OCI-LY7 (cell line): ENCODE measurements at regions not wholly inside any gene's neighbourhood (a gene's known extent, or its start where the extent isn't known, plus 50 kb on each side); places are given as distances from the start of the nearest gene placed in this dataset.

Experiments
- BruUV-seq: library from RNA; stranded (reverse); fragments of 400-500 nt; replicated peaks from 2 replicates; lab custom pipeline; 2021; lab: Mats Ljungman, UMichigan
- CTCF ChIA-PET: fragments of 300-600 bp; sonication (Branson Sonifier 250); formaldehyde crosslinking; loops from one replicate; lab custom pipeline; 2022; ENCODE audit warnings: antibody characterized with exemption; ENCODE audit not compliant: unreplicated experiment; lab: Charles Lee
- POLR2A ChIA-PET: fragments of 300-600 bp; sonication (Branson Sonifier 250); formaldehyde crosslinking; loops from one replicate; lab custom pipeline; 2022; ENCODE audit warnings: antibody characterized with exemption; lab: Charles Lee
- DNase-seq: peaks from one replicate; pipeline ENCODE4 v3.0.0-alpha.2; 2015; ENCODE audit warnings: low spot score
- H2AFZ ChIP-seq: fragments of 200-600 bp; sonication (generic), shearing (Covaris generic); 2 replicates; pipeline ENCODE4 v1.6.1; 2014; ENCODE audit warnings: mild to moderate bottlenecking, antibody characterized with exemption, low read length, moderate library complexity
- H3K27ac ChIP-seq: fragments of 200-600 bp; sonication (generic); 2 replicates; pipeline ENCODE4 v1.5.1; 2014; ENCODE audit warnings: mixed run types, low read depth, mild to moderate bottlenecking, moderate library complexity, low read length, inconsistent platforms; ENCODE audit not compliant: poor library complexity, severe bottlenecking
- H3K36me3 ChIP-seq: fragments of 200-600 bp; sonication (generic); 2 replicates; pipeline ENCODE4 v1.6.1; 2014; ENCODE audit warnings: mild to moderate bottlenecking, antibody characterized with exemption, low read length, moderate library complexity, mixed read lengths; ENCODE audit not compliant: insufficient read depth
- H3K4me1 ChIP-seq: fragments of 200-600 bp; sonication (generic); 2 replicates; pipeline ENCODE4 v1.5.1; 2014; ENCODE audit warnings: mild to moderate bottlenecking, low read length; ENCODE audit not compliant: insufficient read depth, poor library complexity, severe bottlenecking
- H3K4me2 ChIP-seq: fragments of 200-600 bp; sonication (generic); 2 replicates; pipeline ENCODE4 v1.6.1; 2014; ENCODE audit warnings: mild to moderate bottlenecking, low read length
- H3K4me3 ChIP-seq: fragments of 200-600 bp; sonication (generic); 2 replicates; pipeline ENCODE4 v1.5.1; 2014; ENCODE audit warnings: mild to moderate bottlenecking, low read depth, low read length; ENCODE audit not compliant: poor library complexity, severe bottlenecking
- H3K79me2 ChIP-seq: fragments of 200-600 bp; sonication (generic); 2 replicates; pipeline ENCODE4 v1.6.1; 2016; ENCODE audit warnings: low read depth, mild to moderate bottlenecking, low read length, moderate library complexity, mixed read lengths; ENCODE audit not compliant: insufficient read depth
- H3K9me2 ChIP-seq: fragments of 200-600 bp; sonication (generic); 2 replicates; pipeline ENCODE4 v1.6.1; 2016; ENCODE audit warnings: mild to moderate bottlenecking, low read length, mixed read lengths; ENCODE audit not compliant: insufficient read depth
- H3K9me3 ChIP-seq: fragments of 200-600 bp; sonication (generic); 2 replicates; pipeline ENCODE4 v1.6.1; 2014; ENCODE audit warnings: mild to moderate bottlenecking, mixed run types, low read length, mixed read lengths
- H4K20me1 ChIP-seq: fragments of 200-600 bp; sonication (generic); 2 replicates; pipeline ENCODE4 v1.6.1; 2014; ENCODE audit warnings: mild to moderate bottlenecking, antibody characterized with exemption, low read length, moderate library complexity, mixed read lengths; ENCODE audit not compliant: insufficient read depth
- CTCF ChIP-seq: fragments of 200-600 bp; sonication (generic); conservative IDR thresholded peaks from 2 replicates; pipeline ENCODE4 v1.5.1; 2014; ENCODE audit warnings: mild to moderate bottlenecking, antibody characterized with exemption, low read length, moderate library complexity, mixed read lengths
- EZH2phosphoT487 ChIP-seq: fragments of 200-600 bp; sonication (generic); IDR thresholded peaks from 2 replicates; pipeline ENCODE4 v1.6.1; 2018; ENCODE audit warnings: low read depth, borderline replicate concordance, mild to moderate bottlenecking, mixed run types, antibody characterized with exemption, low read length, moderate library complexity, mixed read lengths
- intact Hi-C: fragments of 100-400 bp; cut with micrococcal nuclease; formaldehyde crosslinking; loops from one replicate; pipeline ENCODE4 v1.10.0; 2022; ENCODE audit not compliant: unreplicated experiment

GRCh38 chr2:67782443-67782842 lies 280.4 kb downstream of the C1D start:
- no peak overlapping the region for H3K4me2 ChIP-seq
- no peaks in the 10 kb centered on the region for H3K79me2 ChIP-seq
- no peak overlapping the region for H2AFZ ChIP-seq
- no peaks in the 10 kb centered on the region for H3K4me1 ChIP-seq
- no TSS peak for BruUV-seq
- ChIA-PET CTCF (no interaction called here), POLR2A (interaction anchor here (0.7 to 1.0 kb wide), 2 partner anchors 37 to 1034 kb away, joined by 3 read pairs; no protein-coding TSS in a partner anchor)
- no peaks in the 10 kb centered on the region for H4K20me1 ChIP-seq
- H3K9me3 ChIP-seq, result no peaks in the 10 kb centered on the region
- intact Hi-C loops, result no loop called here
- no peak for DNase-seq
- no peaks in the 10 kb centered on the region for H3K36me3 ChIP-seq
- H3K9me2 ChIP-seq, result no peaks in the 10 kb centered on the region
- H3K4me3 ChIP-seq, result no peak overlapping the region
- no peak for TF ChIP-seq EZH2phosphoT487
- no peak for TF ChIP-seq CTCF
- no peak overlapping the region for H3K27ac ChIP-seq

GRCh38 chr2:67783026-67783425 lies 279.8 kb downstream of the C1D start:
- H3K79me2 ChIP-seq, result no peaks in the 10 kb centered on the region
- no peaks in the 10 kb centered on the region for H3K4me1 ChIP-seq
- DNase-seq, result no peak
- no peaks in the 10 kb centered on the region for H4K20me1 ChIP-seq
- no peak overlapping the region for H3K4me2 ChIP-seq
- TF ChIP-seq EZH2phosphoT487 (no peak), CTCF (no peak)
- no TSS peak for BruUV-seq
- H2AFZ ChIP-seq, result no peak overlapping the region
- H3K9me3 ChIP-seq, result no peaks in the 10 kb centered on the region
- H3K27ac ChIP-seq, result no peak overlapping the region
- POLR2A ChIA-PET, result interaction anchor here (1.0 kb wide), 1 partner anchor 37 kb away, joined by 3 read pairs; no protein-coding TSS in a partner anchor
- CTCF ChIA-PET, result no interaction called here
- no peaks in the 10 kb centered on the region for H3K9me2 ChIP-seq
- H3K4me3 ChIP-seq, result no peak overlapping the region
- no peaks in the 10 kb centered on the region for H3K36me3 ChIP-seq
- intact Hi-C loops, result no loop called here

GRCh38 chr2:67790622-67791021 lies 272.2 kb downstream of the C1D start:
- Histone ChIP-seq H3K79me2 (no peaks in the 10 kb centered on the region), H3K4me3 (no peak overlapping the region), H3K36me3 (no peaks in the 10 kb centered on the region), H3K9me3 (no peaks in the 10 kb centered on the region), H3K4me1 (no peaks in the 10 kb centered on the region), H3K4me2 (no peak overlapping the region), H2AFZ (no peak overlapping the region), H3K27ac (no peak overlapping the region), H4K20me1 (no peaks in the 10 kb centered on the region), H3K9me2 (no peaks in the 10 kb centered on the region)
- CTCF ChIA-PET, result no interaction called here
- POLR2A ChIA-PET, result no interaction called here
- intact Hi-C loops, result no loop called here
- TF ChIP-seq EZH2phosphoT487 (no peak), CTCF (no peak)
- no TSS peak for BruUV-seq
- no peak for DNase-seq
